ENCODE measurements at regions not wholly inside any gene's neighbourhood (a gene's known extent, or its start where the extent isn't known, plus 50 kb on each side); places are given as distances from the start of the nearest gene placed in this dataset.

- Mint-ChIP-seq H3K27me3 (ENCODE audit: low read depth) (peaks cover 5% of the 10 kb centered on the region), H3K4me1 (ENCODE audit: low read depth) (no peaks in the 10 kb centered on the region), H3K4me3 (ENCODE audit: low read depth) (no peak overlapping the region), H3K27ac (no peak overlapping the region), H3K36me3 (ENCODE audit: low read depth) (no peaks in the 10 kb centered on the region), H3K9me3 (no peaks in the 10 kb centered on the region)
- intact Hi-C loops (cut with micrococcal nuclease) = loop anchor here (5.0 kb wide), 1 partner anchor 166 kb away; no protein-coding TSS in a partner anchor
- peak; percentile 14 for DNase-seq (ENCODE audit: low spot score)
Measured at GRCh38 chr17:51371732-51372151, 111.4 kb downstream of the UTP18 start.

- peaks cover 5% of the 10 kb centered on the region for H3K27me3 Mint-ChIP-seq (ENCODE audit: low read depth)
- H3K4me1 Mint-ChIP-seq (ENCODE audit: low read depth) = no peaks in the 10 kb centered on the region
- H3K4me3 Mint-ChIP-seq (ENCODE audit: low read depth) = no peak overlapping the region
- H3K27ac Mint-ChIP-seq = no peak overlapping the region
- no peaks in the 10 kb centered on the region for H3K9me3 Mint-ChIP-seq
- intact Hi-C loops (cut with micrococcal nuclease) = loop anchor here (5.0 kb wide), 1 partner anchor 165 kb away; no protein-coding TSS in a partner anchor
- DNase-seq (ENCODE audit: low spot score) = no peak
- H3K36me3 Mint-ChIP-seq (ENCODE audit: low read depth) = no peaks in the 10 kb centered on the region
Measured at GRCh38 chr17:51372345-51373004, 112.1 kb downstream of the UTP18 start.

DNA sequence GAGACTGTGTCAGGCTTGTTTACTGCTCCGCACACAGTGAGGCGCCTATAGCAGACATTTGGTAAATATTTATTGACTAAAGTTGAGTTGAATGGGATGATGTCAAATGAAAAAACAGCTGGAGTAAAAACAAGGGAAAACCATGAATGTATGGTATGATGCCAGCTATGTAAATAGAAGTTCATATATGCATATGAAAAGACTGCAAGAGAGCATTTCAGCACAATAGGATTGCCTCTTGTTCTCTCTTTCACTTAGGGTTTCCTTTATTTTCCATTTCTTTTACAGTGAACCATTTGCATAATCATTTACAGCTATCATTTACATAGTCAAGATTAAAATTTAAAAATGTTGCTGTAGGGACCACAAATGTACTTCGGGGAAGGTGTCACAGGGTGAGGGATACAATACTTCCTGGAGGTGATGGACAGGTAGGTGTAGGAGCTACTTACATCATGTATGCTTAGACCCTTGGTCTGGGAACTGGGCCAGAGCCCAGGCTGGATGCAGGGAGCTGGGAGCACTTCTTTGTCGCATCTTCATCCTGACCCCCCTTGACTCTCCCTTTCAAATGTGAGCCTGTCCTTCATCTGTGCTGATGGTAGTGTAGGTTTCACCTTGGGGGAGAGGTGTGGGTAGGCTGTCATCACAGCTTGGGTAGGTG is 113.3 kb downstream of the UTP18 start:
- Mint-ChIP-seq H3K36me3 (ENCODE audit: low read depth) (no peaks in the 10 kb centered on the region), H3K4me3 (ENCODE audit: low read depth) (no peak overlapping the region), H3K9me3 (no peaks in the 10 kb centered on the region), H3K27me3 (ENCODE audit: low read depth) (peaks cover 9% of the 10 kb centered on the region), H3K4me1 (ENCODE audit: low read depth) (no peaks in the 10 kb centered on the region), H3K27ac (no peak overlapping the region)
- intact Hi-C loops (cut with micrococcal nuclease) = loop anchor here (5.0 kb wide), 1 partner anchor 164 kb away; no protein-coding TSS in a partner anchor
- DNase-seq (ENCODE audit: low spot score) = no peak

DNA sequence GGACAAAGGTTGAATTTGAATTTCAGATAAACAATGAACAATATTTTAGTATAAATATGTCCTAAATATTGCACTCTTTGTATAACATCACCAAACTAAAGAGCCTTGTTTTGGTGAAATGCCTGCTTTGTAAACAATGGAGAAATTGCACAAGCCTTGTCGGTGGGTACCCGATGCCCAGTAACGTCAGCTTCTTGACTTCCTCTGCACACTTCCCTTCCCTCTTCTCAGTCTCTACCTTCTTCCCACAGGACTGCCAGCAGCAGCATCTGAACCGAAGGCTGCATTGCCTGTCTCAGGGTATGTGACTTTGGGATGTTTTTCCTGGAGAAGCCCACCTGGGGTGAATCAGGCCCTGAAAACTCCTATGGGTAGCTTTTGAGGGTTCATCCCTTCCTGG is 113.9 kb downstream of the UTP18 start:
- H3K27ac Mint-ChIP-seq = no peak overlapping the region
- no peak overlapping the region for H3K4me3 Mint-ChIP-seq (ENCODE audit: low read depth)
- DNase-seq (ENCODE audit: low spot score) = no peak
- H3K27me3 Mint-ChIP-seq (ENCODE audit: low read depth) = peaks cover 7% of the 10 kb centered on the region
- H3K4me1 Mint-ChIP-seq (ENCODE audit: low read depth) = no peaks in the 10 kb centered on the region
- H3K9me3 Mint-ChIP-seq = no peaks in the 10 kb centered on the region
- no peaks in the 10 kb centered on the region for H3K36me3 Mint-ChIP-seq (ENCODE audit: low read depth)
- intact Hi-C loops (cut with micrococcal nuclease) = loop anchor here (5.0 kb wide), 1 partner anchor 163 kb away; no protein-coding TSS in a partner anchor

DNA sequence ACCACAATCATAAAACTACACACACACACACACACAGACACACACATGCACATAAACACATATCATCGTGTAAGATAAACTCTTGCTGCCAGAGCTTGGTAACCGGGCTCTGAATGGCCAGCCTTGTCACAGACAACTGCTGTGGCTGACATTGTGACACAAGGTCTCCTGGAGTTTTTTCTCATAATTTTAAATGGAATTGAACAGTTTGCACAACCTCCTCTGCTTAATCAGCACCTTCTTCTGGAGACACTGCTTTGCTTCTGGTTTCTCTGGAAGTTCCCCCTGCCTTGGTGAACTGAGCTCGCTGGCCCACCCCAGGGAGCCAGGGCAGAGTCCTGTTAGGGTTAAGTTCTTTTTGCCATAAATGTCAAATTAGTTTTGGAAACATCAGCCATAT is 115.4 kb downstream of the UTP18 start:
- no peaks in the 10 kb centered on the region for H3K9me3 Mint-ChIP-seq
- no peaks in the 10 kb centered on the region for H3K4me1 Mint-ChIP-seq (ENCODE audit: low read depth)
- intact Hi-C loops (cut with micrococcal nuclease) = no loop called here
- H3K4me3 Mint-ChIP-seq (ENCODE audit: low read depth) = no peak overlapping the region
- no peak for DNase-seq (ENCODE audit: low spot score)
- peaks cover 7% of the 10 kb centered on the region for H3K27me3 Mint-ChIP-seq (ENCODE audit: low read depth)
- H3K36me3 Mint-ChIP-seq (ENCODE audit: low read depth) = no peaks in the 10 kb centered on the region
- H3K27ac Mint-ChIP-seq = no peak overlapping the region

GRCh38 chr17:51376739-51377138 is 116.4 kb downstream of the UTP18 start:
- Mint-ChIP-seq H3K9me3 (no peaks in the 10 kb centered on the region), H3K4me1 (ENCODE audit: low read depth) (no peaks in the 10 kb centered on the region), H3K27ac (no peak overlapping the region), H3K27me3 (ENCODE audit: low read depth) (peaks cover 7% of the 10 kb centered on the region), H3K4me3 (ENCODE audit: low read depth) (no peak overlapping the region), H3K36me3 (ENCODE audit: low read depth) (no peaks in the 10 kb centered on the region)
- intact Hi-C loops (cut with micrococcal nuclease) = no loop called here
- no peak for DNase-seq (ENCODE audit: low spot score)

DNA sequence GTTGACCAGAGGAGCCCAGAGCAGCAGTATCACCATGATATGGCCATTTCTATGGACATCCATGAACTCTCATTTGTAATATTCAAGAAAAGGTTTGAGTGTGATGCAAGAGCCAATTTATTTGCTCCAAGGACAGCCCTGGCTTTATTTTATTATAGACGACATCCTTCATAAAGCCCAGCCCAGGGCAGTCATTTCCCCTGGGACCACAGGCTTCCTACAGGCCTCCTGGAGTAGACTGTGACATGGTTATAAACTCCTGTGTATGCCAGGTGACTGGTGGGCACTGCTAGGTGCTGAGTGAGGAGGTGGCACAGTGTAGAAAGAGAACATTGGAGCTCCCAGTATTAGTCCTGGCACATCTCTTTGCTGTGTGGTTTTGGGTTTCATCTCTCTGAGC is 120.9 kb downstream of the UTP18 start:
- no peak overlapping the region for H3K4me3 Mint-ChIP-seq (ENCODE audit: low read depth)
- DNase-seq (ENCODE audit: low spot score) = no peak
- intact Hi-C loops (cut with micrococcal nuclease) = no loop called here
- peaks cover 7% of the 10 kb centered on the region for H3K27me3 Mint-ChIP-seq (ENCODE audit: low read depth)
- H3K4me1 Mint-ChIP-seq (ENCODE audit: low read depth) = no peaks in the 10 kb centered on the region
- H3K36me3 Mint-ChIP-seq (ENCODE audit: low read depth) = no peaks in the 10 kb centered on the region
- H3K27ac Mint-ChIP-seq = no peak overlapping the region
- H3K9me3 Mint-ChIP-seq = no peaks in the 10 kb centered on the region

GRCh38 chr17:51385208-51385607 is 124.9 kb downstream of the UTP18 start:
- Mint-ChIP-seq H3K27me3 (ENCODE audit: low read depth) (no peaks in the 10 kb centered on the region), H3K36me3 (ENCODE audit: low read depth) (no peaks in the 10 kb centered on the region), H3K9me3 (no peaks in the 10 kb centered on the region), H3K4me1 (ENCODE audit: low read depth) (no peaks in the 10 kb centered on the region), H3K27ac (no peak overlapping the region), H3K4me3 (ENCODE audit: low read depth) (no peak overlapping the region)
- intact Hi-C loops (cut with micrococcal nuclease) = no loop called here
- no peak for DNase-seq (ENCODE audit: low spot score)

- no peaks in the 10 kb centered on the region for H3K27me3 Mint-ChIP-seq (ENCODE audit: low read depth)
- no peak overlapping the region for H3K4me3 Mint-ChIP-seq (ENCODE audit: low read depth)
- no peak overlapping the region for H3K27ac Mint-ChIP-seq
- intact Hi-C loops (cut with micrococcal nuclease) = no loop called here
- H3K4me1 Mint-ChIP-seq (ENCODE audit: low read depth) = no peaks in the 10 kb centered on the region
- no peak for DNase-seq (ENCODE audit: low spot score)
- H3K9me3 Mint-ChIP-seq = no peaks in the 10 kb centered on the region
- H3K36me3 Mint-ChIP-seq (ENCODE audit: low read depth) = no peaks in the 10 kb centered on the region
Measured at GRCh38 chr17:51387582-51387981, 127.2 kb downstream of the UTP18 start.

- H3K36me3 Mint-ChIP-seq (ENCODE audit: low read depth) = no peaks in the 10 kb centered on the region
- H3K9me3 Mint-ChIP-seq = no peaks in the 10 kb centered on the region
- no peak for DNase-seq (ENCODE audit: low spot score)
- H3K4me1 Mint-ChIP-seq (ENCODE audit: low read depth) = no peaks in the 10 kb centered on the region
- H3K27ac Mint-ChIP-seq = no peak overlapping the region
- H3K27me3 Mint-ChIP-seq (ENCODE audit: low read depth) = no peaks in the 10 kb centered on the region
- intact Hi-C loops (cut with micrococcal nuclease) = no loop called here
- H3K4me3 Mint-ChIP-seq (ENCODE audit: low read depth) = no peak overlapping the region
Measured at GRCh38 chr17:51387986-51388385, 127.6 kb downstream of the UTP18 start.

- Mint-ChIP-seq H3K36me3 (ENCODE audit: low read depth) (no peaks in the 10 kb centered on the region), H3K9me3 (no peaks in the 10 kb centered on the region), H3K4me3 (ENCODE audit: low read depth) (no peak overlapping the region), H3K27me3 (ENCODE audit: low read depth) (no peaks in the 10 kb centered on the region), H3K27ac (no peak overlapping the region), H3K4me1 (ENCODE audit: low read depth) (no peaks in the 10 kb centered on the region)
- intact Hi-C loops (cut with micrococcal nuclease) = no loop called here
- no peak for DNase-seq (ENCODE audit: low spot score)
Measured at GRCh38 chr17:51389875-51390274, 129.5 kb downstream of the UTP18 start.

DNA sequence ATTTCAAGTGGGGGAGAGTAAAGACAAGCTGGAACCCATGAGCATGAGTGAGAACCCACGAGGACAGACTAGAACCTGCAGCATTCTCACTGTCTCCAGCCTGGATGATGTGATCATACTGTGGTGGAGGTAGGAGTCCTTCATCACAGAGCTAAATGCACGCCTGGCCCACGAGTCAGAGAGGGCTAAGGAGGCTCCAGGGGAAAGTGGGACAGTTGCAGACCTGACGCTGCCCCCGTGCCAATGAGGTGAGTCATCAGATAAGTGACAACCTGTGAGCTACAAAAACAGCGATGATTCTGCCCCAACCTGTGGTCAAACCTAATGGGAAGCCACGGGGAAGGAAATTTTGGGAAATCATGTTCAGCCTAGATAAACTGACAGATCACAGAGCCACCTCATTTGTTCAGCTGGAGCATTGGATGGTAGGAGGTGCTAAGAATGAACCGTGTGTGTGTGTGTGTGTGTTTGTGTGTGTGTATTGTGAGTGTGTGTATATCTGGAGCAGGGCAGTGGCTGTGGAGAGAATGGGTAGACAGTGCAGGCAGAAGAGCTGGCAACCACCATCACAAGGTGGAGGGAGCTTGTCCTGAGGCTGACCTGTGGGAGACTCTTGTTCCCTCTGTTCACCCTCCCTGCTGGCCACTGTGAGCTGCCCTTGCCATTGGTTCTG is 131.8 kb downstream of the UTP18 start:
- Mint-ChIP-seq H3K9me3 (no peaks in the 10 kb centered on the region), H3K4me3 (ENCODE audit: low read depth) (no peak overlapping the region), H3K27me3 (ENCODE audit: low read depth) (no peaks in the 10 kb centered on the region), H3K4me1 (ENCODE audit: low read depth) (no peaks in the 10 kb centered on the region), H3K27ac (no peak overlapping the region), H3K36me3 (ENCODE audit: low read depth) (no peaks in the 10 kb centered on the region)
- no peak for DNase-seq (ENCODE audit: low spot score)
- intact Hi-C loops (cut with micrococcal nuclease) = no loop called here

DNA sequence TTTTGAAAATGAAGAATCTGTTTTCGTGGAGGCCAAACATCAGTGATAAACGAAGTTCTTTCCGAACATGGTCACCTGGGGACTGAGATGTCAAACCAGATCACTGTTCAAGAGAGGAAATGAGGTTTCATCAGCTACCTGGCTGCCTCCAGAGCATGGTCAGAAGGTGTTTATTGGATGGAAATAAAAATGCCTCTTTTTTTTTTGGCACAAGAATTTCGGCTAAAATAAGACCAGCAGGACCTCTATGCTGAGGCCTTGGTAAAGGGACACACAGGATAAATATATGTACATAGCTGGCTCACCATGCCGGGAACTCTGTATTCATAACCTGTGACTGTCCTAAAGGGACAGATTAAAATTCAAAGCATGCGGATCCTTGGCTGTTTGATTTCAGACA is 135.3 kb downstream of the UTP18 start:
- H3K9me3 Mint-ChIP-seq = no peaks in the 10 kb centered on the region
- intact Hi-C loops (cut with micrococcal nuclease) = no loop called here
- H3K27me3 Mint-ChIP-seq (ENCODE audit: low read depth) = no peaks in the 10 kb centered on the region
- no peaks in the 10 kb centered on the region for H3K4me1 Mint-ChIP-seq (ENCODE audit: low read depth)
- H3K27ac Mint-ChIP-seq = no peak overlapping the region
- no peak for DNase-seq (ENCODE audit: low spot score)
- H3K4me3 Mint-ChIP-seq (ENCODE audit: low read depth) = no peak overlapping the region
- H3K36me3 Mint-ChIP-seq (ENCODE audit: low read depth) = no peaks in the 10 kb centered on the region
